DND-41 (cell line): ENCODE measurements at regions not wholly inside any gene's neighbourhood (a gene's known extent, or its start where the extent isn't known, plus 50 kb on each side); places are given as distances from the start of the nearest gene placed in this dataset.

Experiments
- CTCF ChIP-seq: IDR thresholded peaks from 2 replicates; pipeline ENCODE4 v1.5.1; 2012; ENCODE audit warnings: borderline replicate concordance, low read length, moderate library complexity, mild to moderate bottlenecking; ENCODE audit not compliant: poor library complexity, severe bottlenecking; ENCODE audit errors: extremely low read depth
- EZH2 ChIP-seq: IDR thresholded peaks from 3 replicates; pipeline ENCODE4 v1.6.1; 2012; ENCODE audit warnings: borderline replicate concordance, low read depth, mild to moderate bottlenecking, moderate library complexity, low read length, inconsistent platforms; ENCODE audit not compliant: severe bottlenecking

- no peak for TF ChIP-seq EZH2
- no peak for TF ChIP-seq CTCF
Observed at GRCh38 chr16:54648575-54648974, 282.1 kb upstream of the IRX5 start.
